CD4-positive, alpha-beta T cell treated with Interleukin-17A for 1 hour (primary cell): ENCODE measurements at regions not wholly inside any gene's neighbourhood (a gene's known extent, or its start where the extent isn't known, plus 50 kb on each side); places are given as distances from the start of the nearest gene placed in this dataset.

ENCODE experiments used
- DNase-seq: peaks from one replicate; pipeline ENCODE4 v3.0.0-alpha.2; 2020

- no peak for DNase-seq
Measured at GRCh38 chr18:33951031-33951430, 273.7 kb downstream of the NOL4 start.

- DNase-seq = no peak
Measured at GRCh38 chr18:33946336-33946735, 278.4 kb downstream of the NOL4 start.

DNA sequence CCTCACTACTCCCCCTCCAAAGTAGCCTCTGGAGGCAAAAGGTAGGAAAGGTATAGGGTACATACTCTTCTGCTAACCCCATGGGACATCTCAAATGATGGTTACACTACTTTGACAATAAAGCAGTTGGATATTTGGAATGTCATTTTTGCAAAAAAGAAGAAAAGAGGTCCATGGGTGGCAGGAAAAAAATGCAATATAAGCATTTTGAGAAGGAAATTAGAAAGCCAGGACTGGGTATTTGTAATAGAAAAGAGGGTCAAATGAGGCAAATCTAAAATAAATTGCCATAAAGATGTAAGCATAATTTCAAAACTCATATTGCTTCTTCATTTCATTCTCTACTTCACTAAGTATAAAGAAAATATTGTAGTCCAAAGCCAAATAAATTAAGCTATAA, 280.2 kb downstream of the NOL4 start:
- DNase-seq = no peak

DNA sequence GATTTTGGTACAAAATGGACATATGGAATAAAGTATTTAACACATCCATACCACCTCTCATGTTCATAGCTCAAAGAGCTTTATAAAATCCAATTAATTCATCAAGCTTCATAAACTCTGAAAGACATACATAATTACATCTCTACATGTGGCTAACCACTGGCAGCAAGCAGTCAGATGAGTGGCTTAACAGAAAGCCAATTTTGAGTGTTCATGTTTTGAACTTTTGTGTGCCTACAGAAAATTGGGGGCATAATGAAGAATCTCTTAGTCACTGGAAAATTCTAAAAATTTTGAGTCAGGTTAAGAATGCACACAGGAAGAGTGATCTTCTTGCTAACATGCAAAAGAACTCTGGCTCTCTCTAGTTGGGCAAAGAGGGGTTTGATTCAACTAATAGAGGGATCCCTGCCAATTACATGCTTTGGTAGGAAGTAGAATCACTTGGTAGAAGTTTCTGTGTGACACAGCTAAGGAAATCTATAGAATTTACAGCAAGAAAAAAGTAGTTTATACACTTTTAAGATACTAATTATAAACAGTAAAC, 287.4 kb downstream of the NOL4 start:
- no peak for DNase-seq

DNA sequence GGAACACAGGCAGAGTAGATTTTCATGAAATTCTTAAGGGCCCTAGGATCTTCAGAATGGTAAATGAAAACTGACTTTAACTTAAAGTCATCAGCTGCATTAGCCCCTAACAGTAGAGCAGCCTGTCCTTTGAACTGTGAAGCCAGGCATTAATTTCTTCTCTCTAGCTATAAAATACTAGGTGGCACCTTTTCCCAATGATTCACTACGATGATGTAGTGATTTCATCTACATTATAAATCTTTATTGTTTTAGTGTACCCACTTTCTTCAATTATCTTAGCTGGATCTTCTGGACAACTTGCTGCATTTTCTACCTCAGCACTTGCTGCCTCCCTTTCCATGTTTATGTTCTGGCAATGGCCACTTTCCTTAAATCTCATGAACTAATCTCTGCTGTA, 290.5 kb downstream of the NOL4 start:
- DNase-seq = no peak

GRCh38 chr18:33928231-33928630, 296.5 kb downstream of the NOL4 start:
- no peak for DNase-seq

- no peak for DNase-seq
Measured at GRCh38 chr18:33924576-33924975, 300.1 kb downstream of the NOL4 start.

- no peak for DNase-seq
Measured at GRCh38 chr18:33923980-33924379, 300.7 kb downstream of the NOL4 start.

DNA sequence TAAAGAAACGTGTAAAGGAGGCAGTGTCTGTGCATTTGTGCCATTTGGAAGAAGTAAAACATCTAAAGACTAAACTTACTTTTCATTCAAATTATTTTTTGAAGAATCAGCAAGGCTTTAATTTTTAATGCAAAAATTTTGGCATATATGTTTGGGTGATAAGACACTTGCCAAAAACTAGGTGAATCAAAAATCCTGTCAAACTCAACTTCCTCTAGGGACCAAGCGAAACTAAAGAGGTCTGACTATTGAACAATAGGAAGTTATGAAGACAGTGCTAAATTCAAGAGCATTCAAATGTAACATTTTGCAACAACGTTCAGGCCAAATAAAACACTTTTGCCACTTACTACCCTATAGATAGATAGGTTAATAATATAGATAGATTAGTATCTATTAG, 306.1 kb downstream of the NOL4 start:
- DNase-seq = no peak

DNA sequence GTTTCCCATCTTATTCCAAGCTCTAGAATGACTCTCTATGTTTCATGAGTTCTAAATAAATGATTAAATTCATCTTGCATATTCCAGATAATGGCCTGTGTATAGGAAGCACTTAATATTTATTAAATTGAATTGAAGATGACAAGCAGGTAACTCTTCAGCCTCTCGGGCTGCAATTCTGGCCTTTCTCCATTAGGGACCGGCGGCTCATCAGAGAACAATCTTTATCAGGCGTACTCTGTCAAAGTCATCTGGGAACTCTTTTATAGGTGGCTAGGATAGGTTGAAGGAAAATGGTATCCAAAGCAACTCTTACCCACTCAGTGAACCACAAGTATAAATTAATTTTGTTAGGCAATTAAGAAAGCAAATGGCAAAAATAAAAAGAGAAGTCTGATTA, 308.5 kb downstream of the NOL4 start:
- DNase-seq = no peak

- no peak for DNase-seq
Measured at GRCh38 chr18:33914399-33914798, 310.3 kb downstream of the NOL4 start.

DNA sequence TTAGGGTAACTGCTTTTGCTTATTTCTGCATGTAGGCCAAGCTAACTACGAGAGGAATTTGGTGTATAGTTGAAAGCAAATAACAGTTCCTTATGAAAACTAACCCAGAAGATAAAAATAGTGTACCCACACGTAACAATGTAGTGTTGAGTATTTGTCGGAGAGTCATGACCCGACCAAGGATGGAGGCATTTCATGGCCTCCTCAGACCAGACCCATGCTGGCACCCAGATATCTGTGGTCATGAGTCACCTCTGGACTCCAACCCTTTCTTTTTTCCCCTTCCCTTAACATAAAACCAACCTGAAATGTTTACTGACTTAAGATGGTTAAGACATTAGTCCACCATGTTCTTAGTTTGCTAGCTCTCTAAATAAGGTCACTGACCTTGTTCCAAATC, 318.7 kb downstream of the NOL4 start:
- no peak for DNase-seq

- no peak for DNase-seq
Measured at GRCh38 chr18:33901894-33902512, 322.7 kb downstream of the NOL4 start.

DNA sequence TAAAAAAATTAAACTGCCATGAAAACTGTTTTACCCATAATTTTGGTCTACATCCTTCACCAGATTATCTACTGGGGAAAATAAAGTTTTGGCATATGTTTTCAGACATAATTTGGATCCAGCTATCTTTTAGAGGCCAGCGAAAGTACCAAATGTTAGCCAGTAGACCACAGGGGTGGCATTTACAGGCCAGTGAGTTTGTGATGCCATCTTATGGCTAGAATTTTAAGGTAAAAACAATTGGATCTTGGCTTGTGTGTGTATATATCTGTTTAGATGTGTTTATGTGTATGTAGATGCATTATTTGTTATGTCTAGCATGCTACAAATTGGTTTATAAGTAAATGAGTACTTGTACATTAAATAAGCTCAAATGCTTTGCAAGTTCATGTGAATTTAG, 322.6 kb downstream of the ASXL3 start:
- DNase-seq = no peak

DNA sequence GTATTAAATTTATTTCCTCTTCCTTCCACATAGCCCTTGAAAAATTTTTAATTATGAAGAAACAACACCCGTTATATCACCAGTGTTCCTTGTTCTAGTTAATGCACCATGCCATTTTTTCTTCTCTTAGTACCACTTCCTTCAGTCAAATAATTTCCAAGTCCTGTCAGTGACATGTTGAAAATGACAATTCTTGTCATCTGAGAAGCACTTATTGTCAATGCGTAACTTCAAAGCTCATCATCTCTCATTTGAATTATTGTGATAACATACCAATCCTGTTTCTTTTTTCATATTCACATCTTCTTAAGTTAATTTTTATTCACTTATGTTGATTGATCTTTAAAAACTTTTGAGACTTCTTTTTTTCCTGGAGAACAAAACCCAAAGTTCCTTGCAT, 320.4 kb downstream of the ASXL3 start:
- no peak for DNase-seq

DNA sequence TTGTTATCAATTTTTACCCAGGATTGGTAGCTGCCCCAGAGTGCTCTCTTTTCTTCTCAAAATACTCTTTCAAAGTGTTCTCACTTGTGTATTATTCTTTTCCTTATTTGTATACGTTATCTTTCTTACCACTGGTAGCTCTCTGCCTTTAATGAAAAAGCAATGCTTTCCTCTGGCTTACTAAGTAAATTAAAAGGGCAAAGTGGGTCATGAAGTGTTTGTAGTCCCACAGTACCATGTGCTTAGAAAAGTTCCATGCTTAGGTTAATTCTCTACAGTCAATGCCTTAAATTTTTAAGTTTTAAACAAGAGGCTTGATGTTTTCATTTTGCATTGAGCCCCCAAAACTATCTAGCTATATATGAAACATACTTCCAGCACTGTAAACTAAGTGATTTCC, 300.2 kb downstream of the ASXL3 start:
- no peak for DNase-seq

DNA sequence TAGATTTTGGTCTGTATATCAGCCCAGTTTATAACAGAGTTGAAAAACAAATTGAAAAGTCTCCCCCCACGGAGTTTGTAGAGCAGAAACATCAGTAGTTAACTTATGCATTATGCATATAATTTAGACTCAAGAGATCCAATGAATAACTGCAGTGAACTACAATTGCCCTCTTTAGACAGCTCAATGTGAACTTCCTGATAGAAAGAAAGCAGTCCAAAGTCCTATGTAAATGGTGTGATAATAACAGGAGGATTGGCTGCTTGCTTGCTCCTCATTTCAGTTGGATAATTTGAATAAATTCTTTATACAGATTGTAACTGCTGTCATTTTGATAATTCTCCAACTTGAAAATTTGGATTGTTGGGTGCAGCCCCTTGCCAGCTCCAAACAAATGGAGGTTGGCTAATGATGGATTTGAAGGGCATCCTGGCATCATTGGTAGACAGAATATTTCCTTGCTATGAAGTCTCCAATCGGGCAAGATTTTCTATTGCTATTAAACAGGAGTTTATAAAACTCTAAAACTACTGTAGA, 297.1 kb downstream of the ASXL3 start:
- no peak for DNase-seq

DNA sequence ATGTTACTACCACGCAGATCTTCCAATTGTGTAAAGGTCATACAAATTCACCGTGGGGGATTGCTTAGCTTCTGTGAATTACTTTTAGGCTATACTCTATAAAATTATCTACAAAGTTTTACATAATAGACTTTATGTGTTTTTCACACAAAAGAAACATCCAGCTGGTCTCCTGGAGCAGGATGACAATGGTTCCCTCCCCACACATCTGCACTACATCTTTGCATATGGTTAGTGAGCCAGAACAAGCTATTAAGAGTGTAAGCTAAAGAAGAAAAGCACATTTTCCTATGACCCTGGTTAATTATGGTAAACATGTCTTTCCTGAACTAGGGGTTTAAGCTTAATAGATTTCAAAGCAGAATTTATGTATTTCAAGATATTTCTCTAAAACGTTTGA, 295.1 kb downstream of the ASXL3 start:
- DNase-seq = no peak

GRCh38 chr18:33871363-33872025, 293.5 kb downstream of the ASXL3 start:
- DNase-seq = no peak

- DNase-seq = no peak
Measured at GRCh38 chr18:33870059-33870458, 292.0 kb downstream of the ASXL3 start.

- no peak for DNase-seq
Measured at GRCh38 chr18:33866386-33866785, 288.4 kb downstream of the ASXL3 start.

DNA sequence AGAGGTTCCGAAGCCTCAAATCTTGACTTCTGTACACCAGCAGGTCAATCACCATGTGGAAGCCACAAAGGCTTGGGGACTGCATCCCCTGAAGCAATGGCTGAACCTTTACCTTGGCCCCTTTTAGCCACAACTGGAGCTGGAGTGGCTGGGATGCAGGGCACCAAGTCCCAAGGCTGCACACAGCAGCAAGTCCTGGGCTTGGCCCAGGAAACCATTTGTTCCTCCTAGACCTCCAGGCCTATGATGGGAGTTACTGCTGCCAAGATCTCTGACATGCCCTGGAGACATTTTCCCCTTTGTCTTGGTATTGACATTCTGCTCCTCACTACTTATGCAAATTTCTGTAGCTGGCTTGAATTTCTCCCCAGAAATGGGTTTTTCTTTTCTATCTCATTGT, 285.9 kb downstream of the ASXL3 start:
- no peak for DNase-seq

- no peak for DNase-seq
Measured at GRCh38 chr18:33854827-33855139, 276.8 kb downstream of the ASXL3 start.

DNA sequence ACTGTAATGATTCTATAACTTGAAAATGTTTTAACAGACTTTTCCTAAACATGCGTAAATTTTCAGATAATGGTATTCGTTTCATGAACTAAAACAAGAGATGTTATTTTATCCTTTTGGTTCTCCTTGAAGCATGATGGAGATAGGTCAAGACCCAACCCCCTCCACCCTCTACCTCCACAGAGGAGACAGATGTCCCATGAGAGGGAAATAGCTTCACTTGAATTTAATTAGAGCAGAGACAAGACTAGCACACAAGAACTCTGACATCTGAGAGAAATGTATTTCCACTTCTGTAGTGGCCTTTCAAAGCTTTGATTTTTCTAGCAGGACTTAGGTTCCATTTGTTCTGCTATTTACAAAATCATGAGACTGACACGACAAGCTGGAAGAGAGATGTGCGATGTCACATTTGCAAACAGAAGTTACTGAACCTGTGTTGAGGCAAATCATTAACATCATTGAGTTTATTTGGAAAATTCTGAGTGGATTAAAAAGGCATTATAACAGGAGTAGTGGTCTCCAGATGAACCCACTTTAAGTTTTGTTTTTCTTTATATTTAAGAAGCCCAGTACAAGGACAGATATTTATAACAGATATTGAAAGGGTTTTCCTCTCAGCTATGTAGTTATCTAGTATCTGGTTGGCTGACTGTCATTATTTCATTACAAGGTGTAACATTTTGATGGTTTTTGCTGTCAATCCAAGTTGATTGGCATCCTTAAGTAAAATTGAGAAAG, 276.2 kb downstream of the ASXL3 start:
- no peak for DNase-seq
